Neural progenitor cell (in vitro differentiated cells): ENCODE measurements at regions not wholly inside any gene's neighbourhood (a gene's known extent, or its start where the extent isn't known, plus 50 kb on each side); places are given as distances from the start of the nearest gene placed in this dataset.
"Not testable (repeated sequence)": the region's sequence is repeated elsewhere in the genome, so short reads cannot be mapped to it uniquely, and the experiment has no call there.

Experiments
- CTCF ChIP-seq: fragments of 200-600 bp; sonication (generic); IDR thresholded peaks from 2 replicates; pipeline ENCODE4 v1.5.1; 2017; ENCODE audit warnings: antibody characterized with exemption, mild to moderate bottlenecking
- EZH2phosphoT487 ChIP-seq: fragments of 200-600 bp; sonication (generic); IDR thresholded peaks from 2 replicates; pipeline ENCODE4 v1.6.1; 2017; ENCODE audit warnings: antibody characterized with exemption

- TF ChIP-seq CTCF, EZH2phosphoT487: not testable (repeated sequence)
These were observed 920.2 kb downstream of the RPIA start for GRCh38 chr2:89611710-89612109.
